Fibroblast of skin of scalp (primary cell): ENCODE measurements at regions not wholly inside any gene's neighbourhood (a gene's known extent, or its start where the extent isn't known, plus 50 kb on each side); places are given as distances from the start of the nearest gene placed in this dataset.
"Not testable (repeated sequence)": the region's sequence is repeated elsewhere in the genome, so short reads cannot be mapped to it uniquely, and the experiment has no call there.

Source experiments
- DNase-seq: peaks from one replicate; pipeline ENCODE4 v3.0.0-alpha.2; 2013

GRCh38 chr19:28585796-28586195 is 627.2 kb downstream of the UQCRFS1 start:
- DNase-seq: no peak

GRCh38 chr19:28583713-28584112 is 629.2 kb downstream of the UQCRFS1 start:
- DNase-seq: no peak

GRCh38 chr19:28583242-28583641 is 629.7 kb downstream of the UQCRFS1 start:
- no peak for DNase-seq

GRCh38 chr19:28582796-28583195 is 630.2 kb downstream of the UQCRFS1 start:
- no peak for DNase-seq

GRCh38 chr19:28582344-28582743 is 630.6 kb downstream of the UQCRFS1 start:
- DNase-seq: no peak

GRCh38 chr19:28581468-28581770 is 631.5 kb downstream of the UQCRFS1 start:
- no peak for DNase-seq

- DNase-seq: no peak
Measured at GRCh38 chr19:28578786-28579505, 634.0 kb downstream of the UQCRFS1 start.

DNA sequence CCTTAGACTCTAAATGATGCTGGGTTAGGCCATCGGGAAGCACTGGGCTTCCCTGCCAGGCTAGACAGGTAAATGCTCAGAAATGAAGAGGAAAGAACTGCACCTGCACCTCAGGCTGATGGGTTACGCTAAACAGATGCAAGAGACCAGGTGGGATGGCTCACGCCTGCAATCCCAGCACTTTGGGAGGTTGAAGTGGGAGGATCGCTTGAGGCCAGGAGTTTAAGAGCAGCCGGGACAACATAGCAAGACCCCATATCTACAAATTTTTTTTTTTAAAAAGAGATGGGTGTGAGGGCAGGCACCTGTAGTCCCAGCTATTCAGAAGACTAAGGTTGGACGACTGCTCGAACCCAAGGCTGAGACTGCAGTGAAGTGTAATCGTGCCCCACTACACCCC is 634.7 kb downstream of the UQCRFS1 start:
- DNase-seq: no peak

DNA sequence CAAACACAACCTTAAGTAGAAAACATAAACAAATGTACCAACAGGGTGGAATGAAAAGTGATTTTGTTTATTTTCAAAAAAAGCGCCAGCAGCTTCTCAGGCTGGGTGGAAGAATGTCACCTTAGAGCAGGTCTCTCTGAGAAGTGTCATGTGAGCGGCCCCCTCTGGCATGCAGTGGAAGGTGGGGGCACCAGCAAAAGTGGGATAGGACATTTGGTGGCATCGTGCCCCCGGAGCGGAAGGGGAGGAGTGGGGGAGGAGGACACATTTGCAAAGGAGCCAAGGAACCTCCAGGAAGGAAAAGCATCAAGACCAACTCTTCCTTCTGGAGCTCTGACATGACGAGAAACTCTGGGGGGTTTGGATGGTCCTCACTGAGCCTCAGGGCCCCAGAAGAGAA is 635.3 kb downstream of the UQCRFS1 start:
- no peak for DNase-seq

DNA sequence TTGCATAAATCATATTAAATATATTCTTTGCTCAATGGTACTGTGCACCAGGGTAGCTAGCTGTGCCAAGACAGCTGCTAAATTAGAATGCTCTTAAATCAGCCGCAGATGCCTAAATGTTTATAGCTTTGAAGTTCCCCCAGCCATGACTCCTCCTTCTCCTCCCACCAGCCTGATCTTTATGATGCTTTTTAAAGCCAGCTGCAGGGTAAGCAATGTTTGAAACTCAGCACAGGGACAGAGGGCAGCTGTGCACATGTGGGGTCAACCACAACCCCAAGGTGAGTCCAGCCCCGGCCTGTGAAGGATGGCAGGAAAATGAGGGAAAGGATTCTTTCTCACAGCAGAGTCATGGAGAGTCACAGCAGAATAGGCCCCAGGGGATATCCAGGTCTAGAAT is 635.7 kb downstream of the UQCRFS1 start:
- no peak for DNase-seq

- no peak for DNase-seq
Measured at GRCh38 chr19:28575816-28576215, 637.1 kb downstream of the UQCRFS1 start.

DNA sequence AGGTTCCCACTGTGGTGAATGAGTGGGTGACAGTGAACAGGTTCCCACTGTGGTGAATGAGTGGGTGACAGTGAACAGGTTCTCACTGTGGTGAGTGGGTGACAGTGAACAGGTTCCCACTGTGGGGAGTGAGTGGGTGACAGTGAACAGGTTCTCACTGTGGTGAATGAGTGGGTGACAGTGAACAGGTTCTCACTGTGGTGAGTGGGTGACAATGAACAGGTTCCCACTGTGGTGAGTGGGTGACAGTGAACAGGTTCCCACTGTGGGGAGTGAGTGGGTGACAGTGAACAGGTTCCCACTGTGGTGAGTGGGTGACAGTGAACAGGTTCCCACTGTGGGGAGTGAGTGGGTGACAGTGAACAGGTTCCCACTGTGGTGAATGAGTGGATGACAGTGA is 637.6 kb downstream of the UQCRFS1 start:
- not testable (repeated sequence) for DNase-seq

- DNase-seq: no peak
Measured at GRCh38 chr19:28574212-28574611, 638.7 kb downstream of the UQCRFS1 start.

DNA sequence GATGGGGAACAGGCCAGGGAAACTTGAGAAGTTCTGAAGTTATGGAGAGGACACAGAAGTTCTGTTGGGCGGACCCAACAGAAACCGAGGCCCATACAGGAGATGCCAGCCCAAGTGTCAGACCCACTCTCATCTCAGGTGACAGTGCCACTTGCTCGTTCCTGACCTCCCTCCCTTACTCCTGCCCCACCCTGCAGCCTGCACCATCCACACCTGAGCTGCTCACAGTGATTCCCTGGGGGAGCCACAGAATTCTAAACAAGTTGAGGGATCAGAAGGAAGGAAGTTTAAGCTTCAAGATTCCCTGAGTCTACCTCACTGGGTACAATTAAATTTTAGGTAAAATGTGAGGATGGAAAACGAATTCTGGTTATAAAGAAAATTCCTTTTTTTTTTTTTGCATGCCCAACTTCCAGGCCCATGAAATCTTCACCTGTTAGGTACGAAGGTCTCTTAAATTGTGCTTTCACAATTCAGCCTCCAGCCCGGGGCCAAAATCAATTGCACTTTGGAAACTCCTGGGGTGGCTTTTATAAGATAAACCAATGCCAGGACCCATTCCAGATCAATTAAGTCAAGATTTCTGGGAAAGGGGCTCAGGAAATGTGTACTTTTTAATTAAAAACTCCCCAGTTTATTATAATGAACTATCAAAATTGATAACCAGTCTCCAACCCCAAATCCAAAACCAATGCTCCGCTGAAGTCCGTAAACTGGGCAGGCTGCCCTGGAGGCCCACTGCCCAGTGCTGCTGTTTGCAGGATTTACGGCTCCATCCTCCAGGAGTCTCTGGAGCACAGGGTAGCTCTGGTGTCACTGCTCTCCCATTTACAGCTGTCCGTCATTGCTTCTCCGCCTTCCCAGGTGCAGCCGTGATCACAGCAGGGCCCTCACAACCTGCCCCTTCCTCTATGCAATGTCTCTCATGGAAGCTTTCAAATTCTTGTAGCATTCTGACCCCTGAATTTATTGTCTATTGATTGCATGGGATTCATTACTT is 643.5 kb downstream of the UQCRFS1 start:
- DNase-seq: no peak

- DNase-seq: no peak
Measured at GRCh38 chr19:28567834-28568233, 645.1 kb downstream of the UQCRFS1 start.

DNA sequence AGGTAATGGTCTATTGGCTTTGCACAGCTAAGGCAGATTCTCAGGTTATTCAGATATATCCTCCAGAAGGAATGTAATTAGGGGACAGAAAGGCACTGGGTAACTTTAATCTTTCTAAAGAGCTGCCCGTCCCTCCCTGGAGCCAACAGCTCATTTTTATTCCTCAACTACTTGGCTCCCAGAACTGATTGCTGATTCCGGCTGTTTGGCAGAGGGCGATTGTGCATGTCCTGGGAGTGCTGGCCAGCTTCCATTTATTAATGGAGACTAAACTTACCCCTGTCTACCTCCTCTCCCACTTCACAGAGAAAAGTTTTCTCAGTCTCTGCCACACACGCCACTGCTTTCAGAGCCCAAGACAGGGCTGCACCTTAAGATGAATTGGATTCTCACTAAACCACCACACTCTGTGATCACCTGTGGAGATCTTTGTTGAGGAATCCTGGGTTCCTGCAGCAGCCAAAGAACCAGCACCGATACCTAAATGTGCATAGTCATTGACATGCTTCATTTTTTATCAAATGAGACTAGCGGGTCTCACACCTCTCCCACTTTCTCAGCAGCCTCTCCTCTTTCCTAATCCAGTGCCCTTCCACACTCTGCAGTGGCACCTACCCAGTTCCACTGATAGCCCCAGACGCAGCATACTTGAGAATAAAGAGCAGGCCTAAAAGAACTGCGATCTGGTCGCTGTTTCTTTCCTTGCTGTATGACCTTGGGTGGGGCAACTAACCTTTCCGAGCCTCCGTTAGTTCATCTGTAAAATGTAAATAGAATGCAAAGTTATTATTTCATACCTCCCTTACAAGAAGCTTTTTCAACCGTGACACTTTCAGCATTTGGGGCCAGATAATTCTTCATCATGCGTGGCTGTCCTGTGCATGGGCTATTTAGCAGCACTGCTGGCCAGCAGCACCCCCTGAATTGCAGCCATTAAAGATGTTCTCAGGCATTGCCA is 648.7 kb downstream of the UQCRFS1 start:
- no peak for DNase-seq

DNA sequence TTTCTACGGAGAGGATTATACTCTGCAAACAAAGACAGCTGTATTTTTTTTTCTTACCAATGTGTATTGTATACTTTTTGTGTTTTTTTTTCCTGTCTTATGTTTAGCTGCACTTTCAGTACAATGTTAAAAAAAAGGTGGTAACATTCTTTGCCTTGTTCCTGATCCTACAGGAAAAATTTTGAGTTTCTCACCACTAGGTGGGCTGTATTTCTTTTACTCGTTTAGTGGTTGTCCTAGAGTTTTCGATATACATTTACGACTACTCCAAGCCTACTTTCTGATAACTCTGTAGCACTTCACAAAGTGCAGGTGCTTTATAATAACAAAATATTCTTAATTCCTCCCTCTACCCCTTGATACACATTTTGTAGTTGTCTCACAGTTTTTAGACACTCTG is 652.2 kb downstream of the UQCRFS1 start:
- DNase-seq: no peak

- DNase-seq: no peak
Measured at GRCh38 chr19:28558783-28559182, 654.2 kb downstream of the UQCRFS1 start.

- DNase-seq: no peak
Measured at GRCh38 chr19:28556371-28556770, 656.6 kb downstream of the UQCRFS1 start.

- DNase-seq: no peak
Measured at GRCh38 chr19:28555317-28555716, 657.6 kb downstream of the UQCRFS1 start.

- no peak for DNase-seq
Measured at GRCh38 chr19:28554321-28555091, 658.4 kb downstream of the UQCRFS1 start.

GRCh38 chr19:28553764-28554163 is 659.2 kb downstream of the UQCRFS1 start:
- DNase-seq: no peak
